ENCODE measurements at regions not wholly inside any gene's neighbourhood (a gene's known extent, or its start where the extent isn't known, plus 50 kb on each side); places are given as distances from the start of the nearest gene placed in this dataset.

DNA sequence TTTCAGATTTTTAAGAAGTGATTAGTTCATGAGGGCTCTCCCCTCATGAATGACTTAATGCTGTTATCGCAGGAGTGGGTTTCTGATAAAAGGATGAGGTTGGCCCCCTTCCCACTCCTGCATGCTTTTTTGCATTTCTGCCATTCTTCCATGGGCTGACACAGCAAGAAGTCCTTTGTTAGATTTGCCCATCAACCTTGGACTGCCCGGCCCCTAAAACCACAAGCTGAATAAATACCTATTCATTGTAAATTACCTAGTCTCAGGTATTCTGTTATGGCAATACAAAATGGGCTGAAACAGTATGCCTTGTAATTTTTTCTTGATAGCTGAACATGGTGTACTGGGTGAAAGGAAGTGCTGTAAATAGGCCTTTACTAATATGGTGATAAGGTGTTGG is 72.7 kb upstream of the DPH5 start:
- ChIA-PET POLR2A (no interaction called here), SMC1A (ENCODE audit: uncharacterized antibody, unreplicated experiment) (interaction anchor here (1.1 kb wide), 1 partner anchor 190 kb away, joined by 3 read pairs; no protein-coding TSS in a partner anchor), CTCF (interaction anchor here (1.4 kb wide), 1 partner anchor 9 kb away, joined by 4 read pairs; no protein-coding TSS in a partner anchor), RAD21 (ENCODE audit: unreplicated experiment) (no interaction called here)
- Histone ChIP-seq H3K4me3 (no peak overlapping the region), H3K79me2 (ENCODE audit: control insufficient read depth, insufficient read depth, low read length) (no peaks in the 10 kb centered on the region), H3K9me3 (replicated peaks; ENCODE audit: control insufficient read depth, insufficient read depth, low read length) (no peaks in the 10 kb centered on the region; the same call in 2 of the 3 replicates), H3K27me3 (replicated peaks in 1 of 2; ENCODE audit: control insufficient read depth in 2 of 2, insufficient read depth in 2 of 2, low read length in 1 of 2) (no peaks in the 10 kb centered on the region; a peak in 2 of 4 replicates), H3K27ac (ENCODE audit: control insufficient read depth, insufficient read depth) (no peak overlapping the region), H3K4me2 (ENCODE audit: control insufficient read depth, insufficient read depth) (no peak overlapping the region), H3K9ac (ENCODE audit: control insufficient read depth, insufficient read depth, low read length) (no peak overlapping the region), H3K4me1 (ENCODE audit: control insufficient read depth, insufficient read depth, low read length) (peaks cover 9% of the 10 kb centered on the region; the same call in 1 of the 2 replicates), H2AFZ (ENCODE audit: control insufficient read depth, low read depth, low read length) (no peak overlapping the region), H3K36me3 (ENCODE audit: control insufficient read depth in 2 of 2, insufficient read depth in 2 of 2, low read length in 1 of 2) (no peaks in the 10 kb centered on the region), H4K20me1 (ENCODE audit: control insufficient read depth, insufficient read depth) (no peaks in the 10 kb centered on the region)
- BruUV-seq (replicated peaks): no TSS peak
- no peak for TF ChIP-seq CBX3 (IDR thresholded peaks at IDR 0.05; ENCODE audit: borderline replicate concordance, low read depth)
- TF ChIP-seq CHD1 (IDR thresholded peaks at IDR 0.05; ENCODE audit: low read depth, low read length): no peak
- TF ChIP-seq BCL11A (IDR thresholded peaks at IDR 0.05; ENCODE audit: low read depth, low read length): no peak
- intact Hi-C loops (cut with micrococcal nuclease; ENCODE audit: unreplicated experiment): no loop called here
- no peak for DNase-seq (ENCODE audit: low read depth, low spot score)
- ATAC-seq: no peak
- in situ Hi-C loops (cut with MboI): no loop called here
- WGBS (ENCODE audit: insufficient coverage, insufficient replicate concordance, low lambda C conversion rate, missing lambda C conversion rate): 94% methylated on average over 2 of the region's 2 CpGs
- FAIRE-seq: no peak

DNA sequence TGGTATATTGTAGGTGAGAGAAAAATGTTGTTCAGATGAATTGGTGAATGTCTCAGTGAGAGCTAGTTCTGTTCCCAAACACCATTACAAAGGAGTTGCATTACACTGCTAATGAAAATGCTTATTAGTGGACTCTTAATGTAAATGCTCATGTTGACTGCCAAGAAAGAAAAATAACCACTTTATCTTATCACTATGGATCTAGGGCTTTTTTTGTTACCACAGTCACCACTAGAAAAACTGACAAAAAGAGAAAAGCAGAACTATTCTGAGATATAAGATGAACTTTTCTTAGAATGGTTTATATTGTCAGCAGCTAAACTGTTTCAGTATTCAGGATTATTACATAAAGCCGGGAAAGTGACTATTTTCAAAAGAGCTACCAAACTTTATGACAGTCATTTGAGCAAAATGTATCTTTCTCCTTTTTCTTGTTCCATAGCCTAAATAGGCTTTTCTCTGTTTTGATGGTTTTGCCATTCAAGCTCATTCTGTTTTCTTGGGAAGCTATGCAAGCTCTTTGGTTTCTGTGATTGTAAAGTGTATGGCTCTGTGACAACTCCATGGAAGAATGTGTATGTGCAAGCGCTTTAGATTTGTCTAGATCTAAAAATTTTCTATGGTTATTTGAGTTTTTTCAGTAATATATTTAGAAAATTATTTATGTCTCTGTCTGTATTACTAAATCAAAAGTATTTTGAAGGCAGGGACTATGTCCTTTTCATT is 64.2 kb upstream of the DPH5 start:
- Histone ChIP-seq H3K36me3 (ENCODE audit: control insufficient read depth in 2 of 2, insufficient read depth in 2 of 2, low read length in 1 of 2) (no peaks in the 10 kb centered on the region), H4K20me1 (ENCODE audit: control insufficient read depth, insufficient read depth) (no peaks in the 10 kb centered on the region), H2AFZ (ENCODE audit: control insufficient read depth, low read depth, low read length) (no peak overlapping the region), H3K4me2 (ENCODE audit: control insufficient read depth, insufficient read depth) (no peak overlapping the region), H3K4me3 (no peak overlapping the region), H3K27me3 (replicated peaks in 1 of 2; ENCODE audit: control insufficient read depth in 2 of 2, insufficient read depth in 2 of 2, low read length in 1 of 2) (no peaks in the 10 kb centered on the region), H3K27ac (ENCODE audit: control insufficient read depth, insufficient read depth) (no peak overlapping the region), H3K9me3 (replicated peaks; ENCODE audit: control insufficient read depth, insufficient read depth, low read length) (no peaks in the 10 kb centered on the region), H3K9ac (ENCODE audit: control insufficient read depth, insufficient read depth, low read length) (no peak overlapping the region), H3K4me1 (ENCODE audit: control insufficient read depth, insufficient read depth, low read length) (no peaks in the 10 kb centered on the region), H3K79me2 (ENCODE audit: control insufficient read depth, insufficient read depth, low read length) (no peaks in the 10 kb centered on the region)
- ATAC-seq (no peak), FAIRE-seq (no peak), DNase-seq (ENCODE audit: low read depth, low spot score) (no peak)
- POLR2A ChIA-PET: no interaction called here
- TF ChIP-seq KAT2A (conservative IDR thresholded peaks at IDR 0.05; ENCODE audit: control insufficient read depth, low read depth, low read length) (no peak), ETV6 (conservative IDR thresholded peaks at IDR 0.05 in 1 of 2, IDR thresholded peaks at IDR 0.05 in 1 of 2; ENCODE audit: borderline replicate concordance in 1 of 2, low read depth in 1 of 2) (no peak)
- CTCF ChIA-PET: interaction anchor here (0.6 to 1.1 kb wide), 3 partner anchors 9 to 149 kb away, joined by 3 to 4 read pairs (median 3); no protein-coding TSS in a partner anchor
- in situ Hi-C loops (cut with MboI): no loop called here
- intact Hi-C loops (cut with micrococcal nuclease; ENCODE audit: unreplicated experiment): no loop called here
- RAD21 ChIA-PET (ENCODE audit: unreplicated experiment): interaction anchor here (1.8 kb wide), 1 partner anchor 14 kb away, joined by 4 read pairs; no protein-coding TSS in a partner anchor
- SMC1A ChIA-PET (ENCODE audit: uncharacterized antibody, unreplicated experiment): interaction anchor here (1.9 kb wide), 1 partner anchor 30 kb away, joined by 6 read pairs; no protein-coding TSS in a partner anchor
- no TSS peak for BruUV-seq (replicated peaks)
- 96% methylated on average over 2 of the region's 2 CpGs for WGBS (ENCODE audit: insufficient coverage, insufficient replicate concordance, low lambda C conversion rate, missing lambda C conversion rate)
